H1 (cell line): ENCODE measurements at regions not wholly inside any gene's neighbourhood (a gene's known extent, or its start where the extent isn't known, plus 50 kb on each side); places are given as distances from the start of the nearest gene placed in this dataset.

Source experiments
- CTCF ChIA-PET: fragments of 300-600 bp; sonication (Branson Sonifier 250); formaldehyde crosslinking; loops from one replicate; lab custom pipeline; 2021; ENCODE audit not compliant: partially characterized antibody; lab: Charles Lee
- POLR2A ChIA-PET: fragments of 300-600 bp; sonication (Branson Sonifier 250); formaldehyde crosslinking; loops from one replicate; lab custom pipeline; 2021; ENCODE audit warnings: inconsistent platforms; ENCODE audit not compliant: partially characterized antibody; lab: Charles Lee
- DNase-seq, 2 experiments: peaks; one replicate each; pipeline versions ENCODE4 v3.0.0 to v3.0.0-alpha.2; 2010 to 2022; ENCODE audit warnings: low spot score in 2 of 2, low read depth in 1 of 2, mixed read lengths in 1 of 2
- FAIRE-seq: peaks from 2 replicates; lab custom pipeline; 2011; peaks lifted over from hg19 to GRCh38; lab: Jason Lieb, UNC
- H2AFZ ChIP-seq: 2 replicates; pipeline ENCODE4 v1.8.1; 2012; ENCODE audit warnings: low read length, inconsistent platforms
- H2AK5ac ChIP-seq: 2 replicates; pipeline ENCODE4 v1.6.1; 2013; ENCODE audit warnings: low read depth, low read length
- H2BK120ac ChIP-seq: replicated peaks from 2 replicates; pipeline ENCODE3; 2013; ENCODE audit warnings: low read depth, low read length, inconsistent platforms
- H2BK12ac ChIP-seq: 2 replicates; pipeline ENCODE4 v1.6.1; 2013; ENCODE audit warnings: low read depth, low read length
- H2BK15ac ChIP-seq: 2 replicates; pipeline ENCODE4 v1.6.1; 2013; ENCODE audit warnings: low read length
- H2BK20ac ChIP-seq: 2 replicates; pipeline ENCODE4 v1.6.1; 2013; ENCODE audit warnings: low read length
- H2BK5ac ChIP-seq: 2 replicates; pipeline ENCODE4 v1.6.1; 2013; ENCODE audit warnings: low read depth, low read length
- H3K14ac ChIP-seq: 2 replicates; pipeline ENCODE4 v1.6.1; 2013; ENCODE audit warnings: inconsistent platforms; ENCODE audit not compliant: insufficient read length
- H3K18ac ChIP-seq: 2 replicates; pipeline ENCODE4 v1.6.1; 2013; ENCODE audit warnings: low read length; ENCODE audit errors: extremely low read depth
- H3K23ac ChIP-seq: 2 replicates; pipeline ENCODE4 v1.6.1; 2013; ENCODE audit warnings: inconsistent platforms; ENCODE audit not compliant: insufficient read length
- H3K23me2 ChIP-seq: 2 replicates; pipeline ENCODE4 v1.6.1; 2013; ENCODE audit warnings: low read depth, low read length
- H3K27ac ChIP-seq: 2 replicates; pipeline ENCODE4 v1.6.1; 2011; ENCODE audit warnings: low read depth, low read length, inconsistent platforms
- H3K27me3 ChIP-seq, 4 experiments: replicated peaks in 1 of 4; 1 replicate in 1 of 4; 2 replicates in 3 of 4; pipeline versions ENCODE4 v1.6.1 to v1.8.1; 2011 to 2013; ENCODE audit warnings: low read length in 3 of 4, mild to moderate bottlenecking in 3 of 4, inconsistent platforms in 2 of 4, mixed read lengths in 2 of 4, moderate library complexity in 1 of 4; ENCODE audit not compliant: control insufficient read depth in 3 of 4, insufficient read depth in 3 of 4; ENCODE audit errors: extremely low read depth in 1 of 4
- H3K36me3 ChIP-seq, 4 experiments: 2 replicates each; pipeline versions ENCODE4 v1.6.1 to v1.8.1; 2011 to 2013; ENCODE audit warnings: mild to moderate bottlenecking in 4 of 4, low read length in 3 of 4, moderate library complexity in 2 of 4, control low read depth in 1 of 4, inconsistent platforms in 1 of 4; ENCODE audit not compliant: insufficient read depth in 4 of 4, control insufficient read depth in 2 of 4
- H3K4ac ChIP-seq: replicated peaks from 2 replicates; pipeline ENCODE3; 2013; ENCODE audit warnings: low read length, low read depth, mixed read lengths, inconsistent platforms; ENCODE audit not compliant: insufficient read length
- H3K4me1 ChIP-seq, 4 experiments: replicated peaks in 1 of 4; 1 replicate in 1 of 4; 2 replicates in 3 of 4; pipeline versions ENCODE4 v1.6.1 to v1.8.1; 2011 to 2013; ENCODE audit warnings: low read length in 3 of 4, inconsistent platforms in 2 of 4, mixed read lengths in 1 of 4; ENCODE audit not compliant: insufficient read depth in 4 of 4, control insufficient read depth in 3 of 4
- H3K4me2 ChIP-seq, 2 experiments: 2 replicates each; pipeline versions ENCODE4 v1.6.1 to v1.8.1; 2011 to 2013; ENCODE audit warnings: low read depth in 2 of 2, low read length in 2 of 2, control low read depth in 1 of 2, inconsistent platforms in 1 of 2, mild to moderate bottlenecking in 1 of 2; ENCODE audit not compliant: insufficient read depth in 1 of 2
- H3K4me3 ChIP-seq, 4 experiments: fragments of 200-600, 300-600 bp in 1 of 4; sonication (generic), shearing (Covaris generic), sonication (Bioruptor Twin) in 1 of 4; 2 replicates each; pipeline versions ENCODE4 v1.5.1 to v1.8.1; 2011 to 2016; ENCODE audit warnings: low read length in 4 of 4, low read depth in 3 of 4, control low read depth in 2 of 4, inconsistent platforms in 2 of 4, mild to moderate bottlenecking in 2 of 4, mixed read lengths in 1 of 4, moderate library complexity in 1 of 4; ENCODE audit not compliant: insufficient read depth in 2 of 4; ENCODE audit errors: extremely low read depth in 1 of 4
- H3K56ac ChIP-seq: replicated peaks from 2 replicates; pipeline ENCODE3; 2013; ENCODE audit warnings: low read depth, mild to moderate bottlenecking, mixed read lengths, low read length, inconsistent platforms; ENCODE audit not compliant: insufficient read length
- H3K79me1 ChIP-seq: 2 replicates; pipeline ENCODE4 v1.6.1; 2013; ENCODE audit warnings: low read depth, low read length, control low read depth
- H3K79me2 ChIP-seq, 2 experiments: 2 replicates each; pipeline versions ENCODE4 v1.6.1 to v1.8.1; 2012 to 2013; ENCODE audit warnings: low read length in 2 of 2, mild to moderate bottlenecking in 2 of 2, inconsistent platforms in 1 of 2; ENCODE audit not compliant: insufficient read depth in 2 of 2, control insufficient read depth in 1 of 2
- H3K9ac ChIP-seq, 4 experiments: replicated peaks in 1 of 4; 1 replicate in 1 of 4; 2 replicates in 3 of 4; pipeline versions ENCODE4 v1.6.1 to v1.8.1; 2011 to 2013; ENCODE audit warnings: low read depth in 3 of 4, low read length in 3 of 4, control low read depth in 2 of 4, mild to moderate bottlenecking in 2 of 4, moderate library complexity in 2 of 4, inconsistent platforms in 1 of 4; ENCODE audit errors: extremely low read depth in 1 of 4
- H3K9me3 ChIP-seq, 2 experiments: 2 replicates each; pipeline versions ENCODE4 v1.6.1 to v1.8.1; 2012 to 2013; ENCODE audit warnings: mild to moderate bottlenecking in 2 of 2, moderate library complexity in 2 of 2, control low read depth in 1 of 2, inconsistent platforms in 1 of 2, low read depth in 1 of 2, low read length in 1 of 2, mixed read lengths in 1 of 2; ENCODE audit not compliant: insufficient read depth in 2 of 2
- H4K20me1 ChIP-seq, 2 experiments: replicated peaks in 1 of 2; 2 replicates each; pipeline versions ENCODE3 to v1.8.1; 2011 to 2013; ENCODE audit warnings: inconsistent platforms in 2 of 2, low read length in 2 of 2, mild to moderate bottlenecking in 1 of 2; ENCODE audit not compliant: insufficient read depth in 2 of 2, control insufficient read depth in 1 of 2
- H4K5ac ChIP-seq: 2 replicates; pipeline ENCODE4 v1.6.1; 2013; ENCODE audit warnings: low read length, low read depth, mixed read lengths, inconsistent platforms; ENCODE audit not compliant: insufficient read length
- H4K8ac ChIP-seq: 2 replicates; pipeline ENCODE4 v1.8.0; 2013; ENCODE audit warnings: mild to moderate bottlenecking, moderate library complexity, low read length, inconsistent platforms; ENCODE audit not compliant: insufficient read depth; ENCODE audit errors: extremely low read depth
- H4K91ac ChIP-seq: replicated peaks from 2 replicates; pipeline ENCODE3; 2013; ENCODE audit warnings: low read length, mixed read lengths, inconsistent platforms; ENCODE audit not compliant: insufficient read length
- CBX5 ChIP-seq: fragments of 300-800, 300-1000 bp; sonication (generic); IDR thresholded peaks from 2 replicates; pipeline ENCODE4 v1.7.1; 2016; ENCODE audit warnings: antibody characterized with exemption, low read length, low read depth
- CEBPB ChIP-seq: IDR thresholded peaks from 2 replicates; pipeline ENCODE4 v1.6.1; 2012; ENCODE audit warnings: low read depth, low read length
- WGBS, 2 experiments: shearing (Covaris generic) in 1 of 2; methylation state at CpG; one replicate each; pipeline versions ENCODE4 v1.1.6 to v1.1.7; 2013 to 2015; ENCODE audit warnings: low lambda C conversion rate in 2 of 2, mixed read lengths in 2 of 2, inconsistent platforms in 1 of 2, low coverage in 1 of 2, missing lambda C conversion rate in 1 of 2; ENCODE audit not compliant: insufficient replicate concordance in 2 of 2, insufficient coverage in 1 of 2, insufficient read length in 1 of 2; ENCODE audit errors: extremely low coverage in 1 of 2, missing lambda C conversion rate in 1 of 2; 5-methylcytosine and 5-hydroxymethylcytosine counted together
- TF ChIP-seq, protein P1 (sequence below): IDR thresholded peaks from 2 replicates; pipeline ENCODE4 v1.6.1; 2011; ENCODE audit warnings: low read depth, mild to moderate bottlenecking, low read length; ENCODE audit not compliant: insufficient read depth

GRCh38 chr2:81550277-81550676, 1245.7 kb upstream of the LRRTM1 start:
- WGBS, 2 experiments: 85% methylated on average over 3 of the region's 3 CpGs; no CpG with 5 or more reads in 1 of the 2 experiments
- H3K9ac ChIP-seq: no peak overlapping the region
- DNase-seq (no peak), FAIRE-seq (no peak)
- H3K18ac ChIP-seq: no peak overlapping the region
- no peak overlapping the region for H3K4me3 ChIP-seq
- no peak overlapping the region for H4K8ac ChIP-seq
- no peak overlapping the region for H3K27ac ChIP-seq
- TF ChIP-seq, protein P1, sequence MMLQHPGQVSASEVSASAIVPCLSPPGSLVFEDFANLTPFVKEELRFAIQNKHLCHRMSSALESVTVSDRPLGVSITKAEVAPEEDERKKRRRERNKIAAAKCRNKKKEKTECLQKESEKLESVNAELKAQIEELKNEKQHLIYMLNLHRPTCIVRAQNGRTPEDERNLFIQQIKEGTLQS: no peak
- TF ChIP-seq CEBPB (peak; percentile 61; the same call in 1 of the 2 replicates), CBX5 (no peak)
- H3K4ac ChIP-seq: no peak overlapping the region
- H3K23me2 ChIP-seq: no peaks in the 10 kb centered on the region
- H2AFZ ChIP-seq: no peak overlapping the region
- H3K79me1 ChIP-seq: no peaks in the 10 kb centered on the region
- H3K4me1 ChIP-seq: no peaks in the 10 kb centered on the region
- no peaks in the 10 kb centered on the region for H3K9me3 ChIP-seq
- CTCF ChIA-PET: no interaction called here
- no peak overlapping the region for H4K91ac ChIP-seq
- no peak overlapping the region for H3K14ac ChIP-seq
- no peak overlapping the region for H2BK120ac ChIP-seq
- H2BK5ac ChIP-seq: no peak overlapping the region
- H3K56ac ChIP-seq: no peak overlapping the region
- H4K20me1 ChIP-seq: no peaks in the 10 kb centered on the region
- POLR2A ChIA-PET: no interaction called here
- H3K27me3 ChIP-seq: no peaks in the 10 kb centered on the region
- no peak overlapping the region for H2BK12ac ChIP-seq
- H2BK20ac ChIP-seq: no peak overlapping the region
- no peak overlapping the region for H3K4me2 ChIP-seq
- no peaks in the 10 kb centered on the region for H3K36me3 ChIP-seq
- H2AK5ac ChIP-seq: no peak overlapping the region
- H3K23ac ChIP-seq: no peak overlapping the region
- H3K79me2 ChIP-seq: no peaks in the 10 kb centered on the region
- H2BK15ac ChIP-seq: no peak overlapping the region
- no peak overlapping the region for H4K5ac ChIP-seq
